HG03097 (cell line): ENCODE measurements at regions not wholly inside any gene's neighbourhood (a gene's known extent, or its start where the extent isn't known, plus 50 kb on each side); places are given as distances from the start of the nearest gene placed in this dataset.

Experiments used
- ATAC-seq: cut with Tn5 transposase; IDR thresholded peaks from one replicate; pipeline ENCODE4 v1.9.1; 2021; ENCODE audit not compliant: unreplicated experiment, low FRiP score

DNA sequence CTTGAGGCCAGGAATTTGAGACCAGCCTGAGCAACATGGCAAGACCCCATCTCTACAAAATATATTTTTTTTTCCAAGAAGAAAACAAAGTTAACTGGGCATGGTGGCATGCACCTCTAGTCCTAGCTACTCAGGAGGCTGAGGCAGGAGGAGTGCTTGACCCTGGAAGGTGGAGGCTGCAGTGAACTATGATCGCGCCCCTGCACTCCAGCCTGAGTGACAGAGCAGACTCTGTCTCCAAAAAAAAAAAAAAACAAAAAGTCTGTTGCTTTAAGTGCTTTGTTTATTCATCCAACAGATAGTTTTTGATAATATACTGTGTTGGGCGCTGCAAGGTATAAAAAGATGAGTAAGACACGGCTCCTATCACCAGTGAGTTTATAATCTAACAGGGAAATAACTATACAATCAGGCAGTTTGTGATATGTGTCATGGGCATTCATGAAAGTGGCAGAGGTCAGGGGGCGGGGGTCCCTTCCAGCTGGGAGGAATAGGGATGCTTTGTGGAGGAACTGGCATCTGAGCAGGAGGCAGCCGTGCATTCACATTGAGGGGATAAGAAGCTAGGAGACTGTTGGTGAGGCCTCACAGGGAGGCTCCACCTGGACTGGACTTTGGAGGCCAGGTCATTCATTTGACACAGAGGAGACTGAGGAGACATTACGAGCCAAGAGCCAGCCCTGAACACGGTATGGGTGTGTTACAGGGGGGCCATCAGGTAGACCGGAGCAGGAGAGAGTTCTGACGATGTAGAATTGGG is 67.3 kb upstream of the ERRFI1 start:
- ATAC-seq = no peak

DNA sequence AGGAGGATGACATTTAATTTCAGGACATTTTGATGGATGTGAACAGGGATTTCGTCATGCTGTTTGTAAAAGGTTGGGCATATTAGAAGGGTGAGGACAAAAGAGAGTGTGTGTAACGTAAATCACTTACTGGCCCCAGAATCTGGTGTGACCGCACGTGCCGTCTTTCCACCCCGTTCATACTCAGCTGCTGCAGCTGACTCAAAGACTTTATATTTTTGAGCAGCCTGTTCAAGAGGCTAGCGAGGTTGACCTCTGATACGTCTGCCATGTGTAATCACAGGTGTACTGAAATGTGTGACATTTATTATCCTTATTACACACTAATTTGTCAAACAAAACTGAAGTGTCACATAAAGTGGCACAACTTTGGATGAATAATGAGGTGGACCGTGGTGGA is 66.5 kb upstream of the ERRFI1 start:
- no peak for ATAC-seq

DNA sequence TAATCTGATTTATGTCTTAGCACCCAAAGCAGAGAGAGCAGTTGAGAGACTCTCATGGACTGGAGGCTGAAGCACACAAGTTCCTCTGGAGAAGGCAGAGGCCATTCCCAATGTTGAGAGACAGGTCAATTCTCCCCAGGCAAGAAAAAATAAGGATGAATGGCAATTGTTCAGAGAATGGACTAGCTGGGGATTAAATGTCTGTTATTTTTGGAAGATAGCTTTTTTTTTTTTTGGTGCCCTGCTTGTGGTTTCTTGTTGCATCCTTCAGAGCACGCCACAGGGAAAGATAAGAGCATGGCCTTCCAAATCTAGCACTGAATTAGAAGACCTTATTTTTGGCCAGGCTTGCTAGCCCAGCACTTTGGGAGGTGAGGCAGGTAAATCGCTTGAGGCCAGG is 65.6 kb upstream of the ERRFI1 start:
- ATAC-seq = no peak

- ATAC-seq = no peak
Observed at GRCh38 chr1:8090241-8090702, 64.2 kb upstream of the ERRFI1 start.

- ATAC-seq = no peak
Observed at GRCh38 chr1:8089535-8090228, 63.6 kb upstream of the ERRFI1 start.

DNA sequence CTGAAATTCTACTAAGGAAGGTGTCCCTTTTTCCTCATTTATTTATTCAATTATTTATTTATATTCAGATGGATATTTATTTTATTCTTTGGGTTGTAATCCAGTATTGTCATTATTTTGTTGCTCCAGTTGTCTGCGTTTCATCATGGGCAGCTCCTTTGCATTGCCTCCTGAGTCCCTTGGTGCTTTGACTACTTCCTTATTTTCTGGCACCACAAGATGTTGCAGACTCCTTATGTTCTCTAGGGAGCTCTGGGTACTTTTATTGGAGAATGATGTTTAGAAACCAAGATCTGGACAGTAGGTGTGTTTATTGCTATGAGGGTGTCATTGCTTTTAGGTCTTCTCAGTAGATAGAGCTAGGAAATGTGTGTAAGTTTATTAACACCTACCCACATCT is 59.9 kb upstream of the ERRFI1 start:
- no peak for ATAC-seq

DNA sequence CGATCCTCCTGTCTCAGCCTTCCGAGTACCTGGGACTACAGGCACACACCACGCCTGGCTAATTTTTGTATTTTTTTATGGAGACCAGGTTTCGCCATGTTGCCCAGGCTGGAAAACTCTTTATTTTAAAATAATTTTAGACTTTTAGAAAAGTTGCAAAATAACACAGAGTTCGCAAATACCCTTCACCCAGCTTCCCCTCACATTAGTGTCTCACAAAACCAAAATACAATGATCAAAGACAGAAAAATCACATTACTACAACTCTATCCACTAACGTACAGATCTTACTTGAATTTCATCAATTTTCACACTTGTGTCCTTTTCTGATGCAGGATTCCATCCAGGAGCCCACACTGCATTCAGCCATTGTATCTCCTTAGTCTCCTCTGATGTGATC is 58.8 kb upstream of the ERRFI1 start:
- ATAC-seq = no peak

GRCh38 chr1:8083739-8084484 is 57.8 kb upstream of the ERRFI1 start:
- no peak for ATAC-seq

DNA sequence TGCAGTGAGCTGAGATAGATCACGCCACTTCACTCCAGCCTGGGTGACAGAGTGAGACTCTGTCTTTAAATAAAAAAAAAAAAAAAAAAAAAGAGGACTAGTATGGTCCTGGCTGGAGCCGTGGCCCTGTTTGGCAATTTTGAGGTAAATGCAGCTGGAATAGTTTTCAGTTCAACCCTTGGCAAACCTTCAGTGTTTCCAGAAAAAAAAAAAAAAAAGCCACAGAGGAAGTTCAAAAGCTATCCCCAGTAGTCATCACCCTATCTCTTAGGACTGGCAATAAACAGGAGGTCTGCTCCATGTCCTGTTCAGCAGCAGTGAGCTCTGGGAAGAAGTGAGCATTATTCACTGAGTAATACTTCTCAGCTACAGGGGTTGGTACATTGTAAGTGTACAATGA is 56.8 kb upstream of the ERRFI1 start:
- ATAC-seq = no peak

GRCh38 chr1:8078176-8078671 is 52.1 kb upstream of the ERRFI1 start:
- ATAC-seq = no peak

GRCh38 chr1:8077602-8078001 is 51.5 kb upstream of the ERRFI1 start:
- no peak for ATAC-seq

DNA sequence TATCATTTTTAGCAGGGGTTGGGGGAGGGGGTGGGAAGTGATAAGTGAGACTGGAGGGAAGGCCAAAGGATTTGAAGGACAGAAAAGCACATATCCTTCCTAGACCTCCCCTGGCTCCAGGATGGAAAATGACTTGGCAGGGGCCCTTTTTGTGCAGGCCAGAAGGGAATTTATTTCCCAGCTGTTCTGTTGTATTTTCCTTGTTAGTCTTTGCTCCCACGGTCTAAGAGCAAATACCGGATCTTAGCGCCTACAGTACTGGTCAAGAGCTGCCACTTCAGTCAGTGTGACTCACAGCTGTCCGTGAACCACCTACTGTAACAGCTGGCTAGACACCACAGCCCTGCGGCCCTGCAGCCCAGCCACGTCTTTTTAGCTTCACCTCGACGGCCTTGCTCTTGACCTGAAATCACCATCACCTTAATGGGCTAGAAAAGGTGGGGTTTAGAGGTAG is 51.0 kb upstream of the ERRFI1 start:
- no peak for ATAC-seq

- ATAC-seq = no peak
Observed at GRCh38 chr1:8076176-8076575, 50.1 kb upstream of the ERRFI1 start.
